ENCODE measurements at regions not wholly inside any gene's neighbourhood (a gene's known extent, or its start where the extent isn't known, plus 50 kb on each side); places are given as distances from the start of the nearest gene placed in this dataset.

- DNase-seq (ENCODE audit: low read depth in 2 of 3, low spot score in 1 of 3): no peak
Measured at GRCh38 chr18:44123743-44124142, 556.9 kb upstream of the SETBP1 start.

GRCh38 chr18:44125446-44125845 lies 555.2 kb upstream of the SETBP1 start:
- DNase-seq (ENCODE audit: low read depth in 2 of 3, low spot score in 1 of 3): no peak

GRCh38 chr18:44126598-44126997 lies 554.1 kb upstream of the SETBP1 start:
- DNase-seq (ENCODE audit: low read depth in 2 of 3, low spot score in 1 of 3): no peak

GRCh38 chr18:44128365-44128764 lies 552.3 kb upstream of the SETBP1 start:
- no peak for DNase-seq (ENCODE audit: low read depth in 2 of 3, low spot score in 1 of 3)

DNA sequence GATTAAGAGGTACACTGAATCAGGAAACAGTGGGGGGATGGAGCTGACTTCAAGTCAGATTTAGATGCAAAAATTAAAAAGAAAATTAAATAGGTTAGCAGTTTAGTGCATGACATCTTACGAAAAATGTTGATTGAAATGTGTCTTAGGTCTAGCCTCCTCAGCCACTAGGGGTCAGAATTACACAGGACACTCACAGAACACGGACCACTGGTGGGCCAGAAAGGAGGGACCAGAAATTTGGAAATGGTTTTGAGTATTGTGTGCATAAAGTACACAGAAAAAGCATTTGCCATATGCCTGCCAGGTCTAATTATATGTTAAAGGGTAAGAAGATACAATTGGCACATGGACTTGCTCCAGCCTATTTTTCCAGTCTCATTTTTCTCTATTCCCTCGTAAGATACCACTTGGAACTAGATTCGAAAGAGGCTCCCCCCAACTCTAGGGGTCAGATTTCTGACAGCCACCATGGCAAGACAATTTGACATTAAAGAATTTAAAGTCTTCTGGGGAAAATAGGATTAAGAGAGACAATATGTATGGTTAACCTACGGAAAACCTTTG lies 550.2 kb upstream of the SETBP1 start:
- DNase-seq (ENCODE audit: low read depth in 2 of 3, low spot score in 1 of 3): no peak

DNA sequence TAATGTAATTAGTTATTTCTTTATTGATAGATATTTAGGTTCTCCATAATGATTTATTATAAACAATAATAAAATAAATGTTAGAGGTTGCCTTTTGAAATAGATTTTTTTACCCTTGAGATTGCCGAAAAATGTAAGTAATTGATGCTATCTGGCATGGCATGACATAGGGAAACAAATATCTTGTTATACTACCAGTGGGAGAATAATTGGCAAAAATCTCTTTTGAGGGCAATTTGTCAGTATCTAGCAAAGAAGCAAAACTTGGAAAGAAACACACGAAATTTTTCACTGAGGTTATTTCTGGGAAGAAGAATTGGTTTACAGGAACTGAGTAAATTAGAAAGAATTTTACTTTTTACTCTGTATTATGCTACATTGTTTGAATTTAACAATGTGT lies 547.2 kb upstream of the SETBP1 start:
- no peak for DNase-seq (ENCODE audit: low read depth in 2 of 3, low spot score in 1 of 3)

- DNase-seq (ENCODE audit: low read depth in 2 of 3, low spot score in 1 of 3): no peak
Measured at GRCh38 chr18:44134447-44134846, 546.2 kb upstream of the SETBP1 start.

DNA sequence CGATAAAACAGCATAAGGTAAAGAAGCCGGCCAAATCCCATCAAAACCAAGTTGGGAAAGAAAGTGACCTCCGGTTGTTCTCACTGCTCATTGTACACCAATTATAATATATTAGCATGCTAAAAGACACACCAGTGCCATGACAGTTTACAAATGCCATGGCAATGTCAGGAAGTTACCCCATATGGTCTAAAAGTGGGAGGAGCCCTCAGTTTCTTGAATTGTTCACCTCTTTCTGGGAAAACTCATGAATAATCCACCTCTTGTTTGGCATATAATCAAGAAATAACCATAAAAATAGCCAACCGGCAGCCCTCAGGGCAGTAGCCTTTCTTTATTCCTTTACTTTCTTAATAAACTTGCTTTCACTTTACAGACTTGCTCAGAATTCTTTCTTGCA lies 544.9 kb upstream of the SETBP1 start:
- DNase-seq (ENCODE audit: low read depth in 2 of 3, low spot score in 1 of 3): no peak

DNA sequence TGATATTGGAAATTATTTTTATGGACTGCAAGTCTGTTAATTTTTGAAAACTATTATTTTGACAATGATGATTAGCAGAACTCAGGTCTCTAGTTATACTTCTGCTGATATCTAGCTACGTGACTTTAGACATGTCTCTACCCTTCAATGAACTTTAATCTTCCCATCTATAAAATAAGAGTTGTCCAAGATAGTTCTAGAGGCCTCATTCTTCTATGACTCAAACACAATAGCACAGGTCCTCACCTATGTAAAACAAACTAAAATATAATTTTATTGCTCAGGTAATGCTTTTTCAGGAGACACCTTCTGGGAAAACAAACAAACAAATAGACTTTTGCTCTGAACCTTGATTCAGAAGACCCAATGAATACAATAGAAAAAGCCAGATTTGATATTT lies 544.4 kb upstream of the SETBP1 start:
- DNase-seq (ENCODE audit: low read depth in 2 of 3, low spot score in 1 of 3): no peak

- no peak for DNase-seq (ENCODE audit: low read depth in 2 of 3, low spot score in 1 of 3)
Measured at GRCh38 chr18:44143072-44143471, 537.6 kb upstream of the SETBP1 start.

- no peak for DNase-seq (ENCODE audit: low read depth in 2 of 3, low spot score in 1 of 3)
Measured at GRCh38 chr18:44149706-44150105, 531.0 kb upstream of the SETBP1 start.

GRCh38 chr18:44153981-44154380 lies 526.7 kb upstream of the SETBP1 start:
- no peak for DNase-seq (ENCODE audit: low read depth in 2 of 3, low spot score in 1 of 3)

DNA sequence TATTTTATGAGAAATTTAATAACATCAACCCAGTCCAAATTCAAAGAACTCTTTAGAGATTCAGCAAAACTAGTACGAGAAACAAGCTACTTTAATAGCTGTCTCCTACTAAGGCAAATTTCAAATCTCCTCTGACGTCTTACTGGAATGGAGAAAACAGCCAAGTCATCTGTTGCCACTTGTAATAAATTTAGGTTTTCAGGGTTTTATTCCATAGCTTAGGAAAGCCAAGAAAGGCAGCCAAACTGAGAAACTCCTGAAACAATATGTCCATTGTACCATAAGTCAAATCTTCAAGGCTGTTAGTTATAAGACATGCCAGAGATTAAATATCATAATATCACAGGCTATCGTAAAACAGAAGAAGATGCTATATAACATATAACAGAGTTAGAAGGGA lies 524.6 kb upstream of the SETBP1 start:
- DNase-seq (ENCODE audit: low read depth in 2 of 3, low spot score in 1 of 3): no peak

GRCh38 chr18:44156776-44157335 lies 523.8 kb upstream of the SETBP1 start:
- no peak for DNase-seq (ENCODE audit: low read depth in 2 of 3, low spot score in 1 of 3)

GRCh38 chr18:44170208-44170880 lies 510.3 kb upstream of the SETBP1 start:
- DNase-seq (ENCODE audit: low read depth in 2 of 3, low spot score in 1 of 3): no peak

GRCh38 chr18:44171301-44171700 lies 509.4 kb upstream of the SETBP1 start:
- DNase-seq (ENCODE audit: low read depth in 2 of 3, low spot score in 1 of 3): no peak

DNA sequence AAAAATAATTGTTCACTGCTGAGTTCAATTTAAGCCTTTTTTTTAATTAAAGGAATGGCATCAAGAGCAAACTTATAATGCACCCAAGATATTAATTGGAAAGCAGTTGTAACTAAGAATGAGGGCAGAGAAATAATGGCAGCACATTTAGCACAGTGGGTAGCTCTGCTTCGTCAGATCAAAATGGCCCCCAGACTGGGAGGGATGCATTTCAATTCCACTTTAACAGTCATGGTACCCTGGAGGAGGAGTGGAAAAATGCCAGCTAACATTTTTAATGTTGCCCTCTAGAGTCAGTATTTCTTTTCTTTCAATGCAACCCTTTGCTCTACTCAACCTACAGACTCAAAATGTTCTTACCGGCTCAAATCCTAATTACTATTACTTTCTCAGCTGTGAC lies 504.8 kb upstream of the SETBP1 start:
- DNase-seq (ENCODE audit: low read depth in 2 of 3, low spot score in 1 of 3): no peak

- DNase-seq (ENCODE audit: low read depth in 2 of 3, low spot score in 1 of 3): no peak
Measured at GRCh38 chr18:44178476-44178875, 502.2 kb upstream of the SETBP1 start.

DNA sequence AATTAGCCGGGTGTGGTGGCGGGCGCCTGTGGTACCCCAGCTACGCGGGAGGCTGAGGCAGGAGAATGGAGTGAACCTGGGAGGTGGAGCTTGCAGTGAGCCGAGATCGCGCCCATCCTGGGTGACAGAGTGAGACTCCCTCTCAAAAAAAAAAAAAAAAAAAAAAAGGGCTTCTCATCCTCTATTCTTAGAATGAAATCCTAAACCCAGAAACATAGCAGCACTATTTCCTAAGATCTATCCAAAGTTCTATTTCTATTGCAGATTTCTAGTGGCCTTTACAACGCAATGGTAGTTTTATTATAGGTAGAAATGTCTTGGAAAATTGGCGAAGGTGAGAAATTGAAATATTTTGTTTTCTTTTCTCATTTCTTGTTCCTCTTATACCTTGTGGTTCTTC lies 501.0 kb upstream of the SETBP1 start:
- DNase-seq (ENCODE audit: low read depth in 2 of 3, low spot score in 1 of 3): no peak

- no peak for DNase-seq (ENCODE audit: low read depth in 2 of 3, low spot score in 1 of 3)
Measured at GRCh38 chr18:44180683-44181082, 500.0 kb upstream of the SETBP1 start.

GRCh38 chr18:44181951-44182747 lies 498.5 kb upstream of the SETBP1 start:
- no peak for DNase-seq (ENCODE audit: low read depth in 2 of 3, low spot score in 1 of 3)

DNA sequence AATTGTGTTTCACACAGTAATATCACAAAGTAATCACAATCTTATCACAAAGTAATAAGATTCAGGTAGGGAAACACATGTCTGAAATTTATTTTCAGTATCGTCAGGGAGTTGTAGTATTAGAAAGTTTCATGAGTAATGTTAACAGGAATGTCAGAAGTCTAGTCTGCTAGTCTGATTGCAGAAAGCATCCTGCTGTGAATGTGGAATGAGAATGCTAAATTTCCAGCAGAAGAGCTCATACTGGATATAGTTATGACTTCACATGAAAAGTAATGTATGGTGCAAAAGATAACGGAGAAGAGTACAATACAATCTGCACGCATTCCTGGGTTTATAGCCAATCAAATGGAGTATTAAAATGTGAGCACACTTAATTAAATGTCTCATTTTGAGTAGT lies 494.7 kb upstream of the SETBP1 start:
- DNase-seq (ENCODE audit: low read depth in 2 of 3, low spot score in 1 of 3): no peak

Data from stimulated activated CD4-positive, alpha-beta T cell treated with anti-CD3 and anti-CD28 coated beads, Interleukin-12 subunit alpha, Interleukin-12 subunit beta, amount 100 ng/mL, for 48 hours (primary cell).